ENCODE measurements at regions not wholly inside any gene's neighbourhood (a gene's known extent, or its start where the extent isn't known, plus 50 kb on each side); places are given as distances from the start of the nearest gene placed in this dataset.

- DNase-seq (ENCODE audit: low read depth): no peak
- in situ Hi-C loops (cut with HindIII; ENCODE audit: low sequenced_read_pairs): no loop called here
- no peak for TF ChIP-seq CTCF (IDR thresholded peaks at IDR 0.05; ENCODE audit: low read depth, low read length, missing control alignments)
- no peak overlapping the region for H3K4me3 ChIP-seq (ENCODE audit: low read depth, low read length)
Observed at GRCh38 chr20:10828180-10828579, 154.4 kb upstream of the JAG1 start.

- in situ Hi-C loops (cut with HindIII; ENCODE audit: low sequenced_read_pairs): no loop called here
- DNase-seq (ENCODE audit: low read depth): no peak
- H3K4me3 ChIP-seq (ENCODE audit: low read depth, low read length): no peak overlapping the region
- no peak for TF ChIP-seq CTCF (IDR thresholded peaks at IDR 0.05; ENCODE audit: low read depth, low read length, missing control alignments)
Observed at GRCh38 chr20:10832141-10832540, 158.3 kb upstream of the JAG1 start.

GRCh38 chr20:10837901-10838300 lies 164.1 kb upstream of the JAG1 start:
- in situ Hi-C loops (cut with HindIII; ENCODE audit: low sequenced_read_pairs): no loop called here
- no peak for DNase-seq (ENCODE audit: low read depth)
- no peak for TF ChIP-seq CTCF (IDR thresholded peaks at IDR 0.05; ENCODE audit: low read depth, low read length, missing control alignments)
- H3K4me3 ChIP-seq (ENCODE audit: low read depth, low read length): no peak overlapping the region

GRCh38 chr20:10842116-10842515 lies 168.3 kb upstream of the JAG1 start:
- DNase-seq (ENCODE audit: low read depth): no peak
- no peak overlapping the region for H3K4me3 ChIP-seq (ENCODE audit: low read depth, low read length)
- in situ Hi-C loops (cut with HindIII; ENCODE audit: low sequenced_read_pairs): no loop called here
- no peak for TF ChIP-seq CTCF (IDR thresholded peaks at IDR 0.05; ENCODE audit: low read depth, low read length, missing control alignments)

- no peak for TF ChIP-seq CTCF (IDR thresholded peaks at IDR 0.05; ENCODE audit: low read depth, low read length, missing control alignments)
- in situ Hi-C loops (cut with HindIII; ENCODE audit: low sequenced_read_pairs): no loop called here
Observed at GRCh38 chr20:10843146-10843711, 169.4 kb upstream of the JAG1 start.

GRCh38 chr20:10846766-10847165 lies 173.0 kb upstream of the JAG1 start:
- DNase-seq (ENCODE audit: low read depth): no peak
- in situ Hi-C loops (cut with HindIII; ENCODE audit: low sequenced_read_pairs): no loop called here
- no peak for TF ChIP-seq CTCF (IDR thresholded peaks at IDR 0.05; ENCODE audit: low read depth, low read length, missing control alignments)
- no peak overlapping the region for H3K4me3 ChIP-seq (ENCODE audit: low read depth, low read length)

More at GRCh38 chr20:10843146-10843711, 169.4 kb upstream of the JAG1 start:
- no peak for DNase-seq (ENCODE audit: low read depth)
- no peak overlapping the region for H3K4me3 ChIP-seq (ENCODE audit: low read depth, low read length)

Data from astrocyte of the cerebellum (primary cell).